Right lobe of liver (tissue), 4 donors: ENCODE measurements at regions not wholly inside any gene's neighbourhood (a gene's known extent, or its start where the extent isn't known, plus 50 kb on each side); places are given as distances from the start of the nearest gene placed in this dataset.
"Not testable (repeated sequence)": the region's sequence is repeated elsewhere in the genome, so short reads cannot be mapped to it uniquely, and the experiment has no call there.

ENCODE experiments used
- POLR2A ChIP-seq: fragments of 450-650 bp; IDR thresholded peaks from one replicate; pipeline ENCODE4 v1.6.1; 2017; ENCODE audit warnings: antibody characterized with exemption, mild to moderate bottlenecking
- TF ChIP-seq, protein P1 (sequence below), 4 donors: fragments of 200-600 bp in 3 of 4; fragments of 450-650 bp in 1 of 4; IDR thresholded peaks; one replicate each; pipeline versions ENCODE4 v1.5.1 to v1.8.0; 2016 to 2022; ENCODE audit warnings: antibody characterized with exemption in 4 of 4, mild to moderate bottlenecking in 2 of 4
- donor health status: DM: no; HTN: no; CAD: no.
- donor health status: DM: no; HTN: no; CAD: no.
- donor health status: DM: no; HTN: yes; CAD: no.

DNA sequence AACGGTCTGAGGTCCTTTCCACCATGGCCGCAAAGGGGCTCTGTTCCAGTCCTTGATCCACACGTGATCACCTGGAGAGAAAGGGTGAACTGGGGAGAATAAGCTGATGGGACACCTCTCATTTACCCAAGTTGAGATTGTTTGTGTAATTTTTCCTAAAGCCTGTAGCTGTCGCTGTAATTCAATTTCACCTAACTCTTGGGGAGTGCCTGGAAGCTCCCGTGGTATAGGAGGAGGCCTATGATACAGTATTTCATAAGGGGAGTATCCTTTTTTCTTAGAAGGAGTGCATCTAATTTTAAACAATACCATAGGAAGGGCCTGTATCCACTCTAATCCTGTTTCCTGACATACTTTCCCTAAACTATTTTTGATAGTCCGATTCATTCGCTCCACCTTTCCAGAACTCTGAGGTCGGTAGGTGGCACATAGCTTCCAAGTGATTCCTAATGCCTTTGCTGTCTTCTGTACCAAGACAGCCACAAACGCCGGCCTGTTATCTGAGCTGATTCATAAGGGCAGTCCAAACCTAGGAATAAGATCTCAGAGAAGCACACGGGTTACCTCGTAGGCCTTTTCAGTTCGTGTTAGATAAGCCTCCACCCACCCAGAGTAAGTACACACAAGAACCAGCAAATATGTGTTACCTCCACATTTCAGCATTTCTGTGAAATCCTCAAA, 78.9 kb upstream of the VEPH1 start:
- not testable (repeated sequence) for TF ChIP-seq POLR2A
- TF ChIP-seq, protein P1, sequence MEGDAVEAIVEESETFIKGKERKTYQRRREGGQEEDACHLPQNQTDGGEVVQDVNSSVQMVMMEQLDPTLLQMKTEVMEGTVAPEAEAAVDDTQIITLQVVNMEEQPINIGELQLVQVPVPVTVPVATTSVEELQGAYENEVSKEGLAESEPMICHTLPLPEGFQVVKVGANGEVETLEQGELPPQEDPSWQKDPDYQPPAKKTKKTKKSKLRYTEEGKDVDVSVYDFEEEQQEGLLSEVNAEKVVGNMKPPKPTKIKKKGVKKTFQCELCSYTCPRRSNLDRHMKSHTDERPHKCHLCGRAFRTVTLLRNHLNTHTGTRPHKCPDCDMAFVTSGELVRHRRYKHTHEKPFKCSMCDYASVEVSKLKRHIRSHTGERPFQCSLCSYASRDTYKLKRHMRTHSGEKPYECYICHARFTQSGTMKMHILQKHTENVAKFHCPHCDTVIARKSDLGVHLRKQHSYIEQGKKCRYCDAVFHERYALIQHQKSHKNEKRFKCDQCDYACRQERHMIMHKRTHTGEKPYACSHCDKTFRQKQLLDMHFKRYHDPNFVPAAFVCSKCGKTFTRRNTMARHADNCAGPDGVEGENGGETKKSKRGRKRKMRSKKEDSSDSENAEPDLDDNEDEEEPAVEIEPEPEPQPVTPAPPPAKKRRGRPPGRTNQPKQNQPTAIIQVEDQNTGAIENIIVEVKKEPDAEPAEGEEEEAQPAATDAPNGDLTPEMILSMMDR (IDR thresholded peaks at IDR 0.05), result not testable (repeated sequence)
